Endothelial cell (in vitro differentiated cells): ENCODE measurements at regions not wholly inside any gene's neighbourhood (a gene's known extent, or its start where the extent isn't known, plus 50 kb on each side); places are given as distances from the start of the nearest gene placed in this dataset.

ENCODE experiments used
- DNase-seq: peaks from one replicate; pipeline ENCODE4 v3.0.0; 2021; ENCODE audit warnings: low spot score
- H3K27ac Mint-ChIP-seq: one replicate; pipeline ENCODE4 v1.8.0; 2021; ENCODE audit warnings: mixed read lengths, inconsistent platforms; ENCODE audit not compliant: unreplicated experiment
- H3K27me3 Mint-ChIP-seq: one replicate; pipeline ENCODE4 v1.8.0; 2021; ENCODE audit warnings: mild to moderate bottlenecking, moderate library complexity, mixed read lengths, inconsistent platforms; ENCODE audit not compliant: unreplicated experiment
- H3K36me3 Mint-ChIP-seq: one replicate; pipeline ENCODE4 v1.8.0; 2021; ENCODE audit warnings: mild to moderate bottlenecking, low read depth, mixed read lengths, inconsistent platforms; ENCODE audit not compliant: unreplicated experiment
- H3K4me1 Mint-ChIP-seq: one replicate; pipeline ENCODE4 v1.8.0; 2021; ENCODE audit warnings: mild to moderate bottlenecking, mixed read lengths, inconsistent platforms; ENCODE audit not compliant: unreplicated experiment
- H3K4me3 Mint-ChIP-seq: one replicate; pipeline ENCODE4 v1.8.0; 2021; ENCODE audit warnings: mild to moderate bottlenecking, mixed read lengths, inconsistent platforms; ENCODE audit not compliant: unreplicated experiment
- H3K9me3 Mint-ChIP-seq: one replicate; pipeline ENCODE4 v1.8.0; 2021; ENCODE audit warnings: mixed read lengths, inconsistent platforms; ENCODE audit not compliant: unreplicated experiment
- TF ChIP-seq, protein P1 (sequence below): fragments of 200-600 bp; sonication (generic); IDR thresholded peaks from one replicate; pipeline ENCODE4 v1.5.0; 2021; ENCODE audit warnings: antibody characterized with exemption; ENCODE audit not compliant: unreplicated experiment

DNA sequence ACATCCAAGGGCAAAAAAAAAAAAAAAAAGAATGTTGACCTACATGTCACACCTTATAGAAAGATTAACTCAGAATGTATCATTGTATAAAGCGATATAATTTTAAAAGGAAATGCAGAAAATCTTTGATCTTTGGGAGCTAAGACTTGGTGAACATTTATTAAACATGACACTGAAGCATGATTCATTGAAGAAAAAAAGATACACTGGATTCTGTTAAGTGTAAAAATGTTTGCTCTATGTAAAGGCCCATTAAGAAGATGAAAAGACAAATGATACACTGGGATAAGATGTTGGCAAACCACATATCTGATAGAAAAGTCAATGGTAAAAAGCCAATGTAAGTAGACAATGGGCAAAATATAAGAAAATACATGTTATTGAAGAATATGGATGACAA is 1131.0 kb downstream of the AACS start:
- Mint-ChIP-seq H3K4me3 (no peak overlapping the region), H3K4me1 (no peaks in the 10 kb centered on the region), H3K36me3 (no peaks in the 10 kb centered on the region), H3K27ac (no peak overlapping the region), H3K27me3 (no peaks in the 10 kb centered on the region), H3K9me3 (peaks cover 37% of the 10 kb centered on the region)
- no peak for DNase-seq
- TF ChIP-seq, protein P1, sequence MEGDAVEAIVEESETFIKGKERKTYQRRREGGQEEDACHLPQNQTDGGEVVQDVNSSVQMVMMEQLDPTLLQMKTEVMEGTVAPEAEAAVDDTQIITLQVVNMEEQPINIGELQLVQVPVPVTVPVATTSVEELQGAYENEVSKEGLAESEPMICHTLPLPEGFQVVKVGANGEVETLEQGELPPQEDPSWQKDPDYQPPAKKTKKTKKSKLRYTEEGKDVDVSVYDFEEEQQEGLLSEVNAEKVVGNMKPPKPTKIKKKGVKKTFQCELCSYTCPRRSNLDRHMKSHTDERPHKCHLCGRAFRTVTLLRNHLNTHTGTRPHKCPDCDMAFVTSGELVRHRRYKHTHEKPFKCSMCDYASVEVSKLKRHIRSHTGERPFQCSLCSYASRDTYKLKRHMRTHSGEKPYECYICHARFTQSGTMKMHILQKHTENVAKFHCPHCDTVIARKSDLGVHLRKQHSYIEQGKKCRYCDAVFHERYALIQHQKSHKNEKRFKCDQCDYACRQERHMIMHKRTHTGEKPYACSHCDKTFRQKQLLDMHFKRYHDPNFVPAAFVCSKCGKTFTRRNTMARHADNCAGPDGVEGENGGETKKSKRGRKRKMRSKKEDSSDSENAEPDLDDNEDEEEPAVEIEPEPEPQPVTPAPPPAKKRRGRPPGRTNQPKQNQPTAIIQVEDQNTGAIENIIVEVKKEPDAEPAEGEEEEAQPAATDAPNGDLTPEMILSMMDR: no peak

DNA sequence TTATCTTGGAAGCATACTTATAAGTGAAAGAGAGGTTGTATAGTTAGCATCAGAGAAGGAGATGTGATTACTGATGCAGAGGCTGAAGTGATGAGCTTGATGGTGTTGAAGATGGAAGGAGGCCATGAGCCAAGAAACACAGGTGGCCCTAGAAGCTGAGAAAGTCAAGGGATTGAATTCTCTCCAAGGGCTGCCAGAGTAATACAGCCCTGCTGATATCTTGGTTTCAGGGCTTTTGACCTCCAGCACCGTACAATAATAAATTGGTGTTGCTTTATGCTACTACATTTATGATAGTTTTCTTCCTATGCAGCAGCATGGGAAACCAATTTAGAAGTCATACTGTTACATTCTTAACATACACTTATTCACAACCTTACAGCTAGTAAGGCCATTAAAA is 1133.3 kb downstream of the AACS start:
- TF ChIP-seq, protein P1: no peak
- Mint-ChIP-seq H3K36me3 (no peaks in the 10 kb centered on the region), H3K4me1 (no peaks in the 10 kb centered on the region), H3K4me3 (no peak overlapping the region), H3K27ac (no peak overlapping the region), H3K9me3 (peaks cover 26% of the 10 kb centered on the region), H3K27me3 (no peaks in the 10 kb centered on the region)
- DNase-seq: no peak

DNA sequence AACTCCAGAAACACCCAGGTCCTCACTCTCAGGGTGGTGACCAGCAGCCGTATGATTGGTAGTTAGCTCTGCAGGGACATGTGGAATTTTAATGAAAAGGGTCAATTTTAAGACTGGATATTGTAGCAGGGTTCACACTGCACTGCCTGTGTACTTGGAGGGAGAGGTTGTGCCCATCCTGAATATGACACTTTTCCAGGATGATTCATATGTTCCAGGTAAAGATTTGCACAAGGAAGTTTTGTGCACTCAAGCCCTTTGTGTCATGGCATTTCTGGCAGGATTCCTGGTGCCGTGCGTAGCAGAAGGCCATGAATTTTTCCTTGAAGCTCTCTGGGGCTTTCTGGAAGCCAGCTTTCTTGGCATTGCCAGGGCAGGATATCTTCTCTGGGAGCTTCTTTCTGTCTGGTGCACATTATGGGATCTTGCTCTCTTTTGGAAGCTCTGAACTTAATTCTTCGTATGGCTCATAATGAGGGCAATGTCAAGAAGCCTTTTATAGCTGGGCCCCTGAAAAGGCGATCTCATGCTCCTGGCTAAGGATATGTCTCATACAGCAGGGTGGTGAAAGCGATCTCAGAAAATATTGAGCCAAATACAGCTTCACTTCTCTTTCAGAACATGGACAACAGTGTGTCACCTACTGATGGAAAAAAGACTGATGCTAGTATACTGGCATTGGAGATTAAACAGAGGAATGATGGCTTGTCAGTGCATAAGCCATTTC is 1133.9 kb downstream of the AACS start:
- H3K27ac Mint-ChIP-seq: no peak overlapping the region
- H3K4me1 Mint-ChIP-seq: no peaks in the 10 kb centered on the region
- no peak overlapping the region for H3K4me3 Mint-ChIP-seq
- DNase-seq: no peak
- H3K9me3 Mint-ChIP-seq: peaks cover 26% of the 10 kb centered on the region
- H3K36me3 Mint-ChIP-seq: no peaks in the 10 kb centered on the region
- H3K27me3 Mint-ChIP-seq: no peaks in the 10 kb centered on the region
- TF ChIP-seq, protein P1: no peak

DNA sequence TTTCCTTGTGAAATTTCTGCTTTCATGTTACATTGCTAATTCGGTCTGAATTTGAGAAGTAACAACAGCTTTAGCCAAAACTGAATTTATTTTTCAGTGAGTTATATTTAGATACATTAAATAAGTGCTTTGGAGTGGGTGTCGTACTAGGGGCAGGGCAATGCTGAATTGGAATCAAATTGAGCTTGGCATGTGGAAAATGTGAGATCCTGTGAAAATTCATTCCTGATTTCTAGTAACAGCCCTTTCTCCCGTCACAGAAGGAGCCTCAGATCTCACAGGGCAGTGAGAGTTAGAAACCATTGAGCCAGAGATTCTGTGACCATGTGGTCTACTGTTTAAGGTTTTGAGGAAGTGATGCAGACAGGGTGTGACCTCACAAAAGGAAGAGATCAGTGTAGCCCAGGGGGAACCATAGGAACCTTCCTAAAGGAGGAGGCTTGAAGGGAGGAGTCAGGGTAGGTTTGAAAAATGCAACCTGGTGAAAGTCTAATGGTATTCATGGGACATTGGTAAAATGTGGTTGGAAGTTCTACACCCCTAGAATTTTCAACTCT is 1136.8 kb downstream of the AACS start:
- TF ChIP-seq, protein P1: no peak
- H3K27me3 Mint-ChIP-seq: no peaks in the 10 kb centered on the region
- no peaks in the 10 kb centered on the region for H3K4me1 Mint-ChIP-seq
- H3K27ac Mint-ChIP-seq: no peak overlapping the region
- no peaks in the 10 kb centered on the region for H3K36me3 Mint-ChIP-seq
- no peak overlapping the region for H3K4me3 Mint-ChIP-seq
- H3K9me3 Mint-ChIP-seq: peaks cover 33% of the 10 kb centered on the region
- DNase-seq: no peak

DNA sequence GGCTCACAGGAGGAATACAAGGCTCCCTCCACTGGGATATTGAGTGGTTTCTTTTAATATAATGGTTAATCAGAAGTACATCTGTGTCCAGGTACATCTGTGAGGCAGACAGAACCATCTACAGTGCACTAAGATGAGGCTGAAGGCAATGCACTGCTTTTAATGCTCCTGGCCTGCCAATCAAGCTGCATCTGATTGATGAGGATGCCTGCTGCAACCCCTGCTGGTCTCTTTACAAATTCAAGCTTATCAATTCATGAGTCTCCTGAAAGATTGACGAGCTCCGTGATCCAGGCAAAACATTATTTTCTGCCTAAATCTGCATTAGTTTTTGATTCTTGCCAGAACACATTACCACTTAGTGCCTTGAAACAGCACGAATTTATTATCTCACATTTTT is 1139.1 kb downstream of the AACS start:
- H3K4me1 Mint-ChIP-seq: no peaks in the 10 kb centered on the region
- H3K27ac Mint-ChIP-seq: no peak overlapping the region
- TF ChIP-seq, protein P1: no peak
- H3K36me3 Mint-ChIP-seq: no peaks in the 10 kb centered on the region
- DNase-seq: no peak
- H3K9me3 Mint-ChIP-seq: peaks cover 24% of the 10 kb centered on the region
- no peak overlapping the region for H3K4me3 Mint-ChIP-seq
- H3K27me3 Mint-ChIP-seq: no peaks in the 10 kb centered on the region
